Suprapubic skin (tissue), 3 donors: ENCODE measurements at regions not wholly inside any gene's neighbourhood (a gene's known extent, or its start where the extent isn't known, plus 50 kb on each side); places are given as distances from the start of the nearest gene placed in this dataset.

ENCODE experiments used
- POLR2AphosphoS5 ChIP-seq, 3 donors: sonication (generic); formaldehyde crosslinking; IDR thresholded peaks; one replicate each; pipeline ENCODE4 v1.6.1; 2017; ENCODE audit warnings: antibody characterized with exemption in 3 of 3
- TF ChIP-seq, protein P1 (sequence below), 2 donors: fragments of 200-600 bp in 1 of 2; fragments of 450-650 bp in 1 of 2; sonication (generic) in 1 of 2; IDR thresholded peaks; one replicate each; pipeline ENCODE4 v1.5.1; 2016 to 2019; ENCODE audit warnings: antibody characterized with exemption in 2 of 2, mild to moderate bottlenecking in 1 of 2, moderate library complexity in 1 of 2

- TF ChIP-seq, protein P1, sequence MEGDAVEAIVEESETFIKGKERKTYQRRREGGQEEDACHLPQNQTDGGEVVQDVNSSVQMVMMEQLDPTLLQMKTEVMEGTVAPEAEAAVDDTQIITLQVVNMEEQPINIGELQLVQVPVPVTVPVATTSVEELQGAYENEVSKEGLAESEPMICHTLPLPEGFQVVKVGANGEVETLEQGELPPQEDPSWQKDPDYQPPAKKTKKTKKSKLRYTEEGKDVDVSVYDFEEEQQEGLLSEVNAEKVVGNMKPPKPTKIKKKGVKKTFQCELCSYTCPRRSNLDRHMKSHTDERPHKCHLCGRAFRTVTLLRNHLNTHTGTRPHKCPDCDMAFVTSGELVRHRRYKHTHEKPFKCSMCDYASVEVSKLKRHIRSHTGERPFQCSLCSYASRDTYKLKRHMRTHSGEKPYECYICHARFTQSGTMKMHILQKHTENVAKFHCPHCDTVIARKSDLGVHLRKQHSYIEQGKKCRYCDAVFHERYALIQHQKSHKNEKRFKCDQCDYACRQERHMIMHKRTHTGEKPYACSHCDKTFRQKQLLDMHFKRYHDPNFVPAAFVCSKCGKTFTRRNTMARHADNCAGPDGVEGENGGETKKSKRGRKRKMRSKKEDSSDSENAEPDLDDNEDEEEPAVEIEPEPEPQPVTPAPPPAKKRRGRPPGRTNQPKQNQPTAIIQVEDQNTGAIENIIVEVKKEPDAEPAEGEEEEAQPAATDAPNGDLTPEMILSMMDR (IDR thresholded peaks at IDR 0.05) = no peak
- TF ChIP-seq POLR2AphosphoS5 (IDR thresholded peaks at IDR 0.05) = no peak
Observed at GRCh38 chr7:46264646-46265045, 343.6 kb upstream of the IGFBP3 start.
